Endothelial cell of umbilical vein (primary cell): ENCODE measurements at regions not wholly inside any gene's neighbourhood (a gene's known extent, or its start where the extent isn't known, plus 50 kb on each side); places are given as distances from the start of the nearest gene placed in this dataset.
A peak's percentile ranks its signal among the peaks of the same experiment; 100 is the strongest.

ENCODE experiments used
- BruUV-seq: library from RNA; stranded (reverse); fragments of 400-500 nt; replicated peaks from 2 replicates; lab custom pipeline; 2021; lab: Mats Ljungman, UMichigan
- CTCF ChIA-PET: fragments of 300-600, 350-600 bp; sonication (Branson Sonifier 250); formaldehyde crosslinking; loops from one replicate; lab custom pipeline; 2021; ENCODE audit warnings: antibody characterized with exemption, inconsistent platforms; lab: Charles Lee
- POLR2A ChIA-PET: fragments of 300-600, 350-600 bp; sonication (Branson Sonifier 250); formaldehyde crosslinking; loops from one replicate; lab custom pipeline; 2021; ENCODE audit warnings: antibody characterized with exemption, inconsistent platforms; lab: Charles Lee
- DNase-seq: peaks from one replicate; pipeline ENCODE4 v3.0.0-alpha.2; 2011; ENCODE audit warnings: low read depth, low spot score
- FAIRE-seq: peaks from 2 replicates; lab custom pipeline; 2011; peaks lifted over from hg19 to GRCh38; lab: Jason Lieb, UNC
- H2AFZ ChIP-seq: 2 replicates; pipeline ENCODE4 v1.6.0; 2012; ENCODE audit warnings: low read depth, low read length, control low read depth, inconsistent platforms
- H3K27ac ChIP-seq: 2 replicates; pipeline ENCODE4 v1.5.1; 2011; ENCODE audit warnings: low read depth, mild to moderate bottlenecking, control low read depth, low read length, moderate library complexity; ENCODE audit not compliant: insufficient read depth
- H3K27me3 ChIP-seq, 2 experiments: 2 replicates each; pipeline versions ENCODE4 v1.6.0 to v1.6.1; 2011; ENCODE audit warnings: low read length in 2 of 2, mixed read lengths in 1 of 2; ENCODE audit not compliant: control insufficient read depth in 2 of 2, insufficient read depth in 2 of 2
- H3K36me3 ChIP-seq, 2 experiments: 2 replicates in 1 of 2; 3 replicates in 1 of 2; pipeline ENCODE4 v1.5.1; 2011; ENCODE audit warnings: low read length in 2 of 2, mild to moderate bottlenecking in 1 of 2, moderate library complexity in 1 of 2; ENCODE audit not compliant: control insufficient read depth in 2 of 2, insufficient read depth in 2 of 2; ENCODE audit errors: extremely low read depth in 1 of 2
- H3K4me1 ChIP-seq: 3 replicates; pipeline ENCODE4 v1.5.1; 2011; ENCODE audit warnings: mild to moderate bottlenecking, low read length; ENCODE audit not compliant: control insufficient read depth, insufficient read depth; ENCODE audit errors: extremely low read depth
- H3K4me2 ChIP-seq: 2 replicates; pipeline ENCODE4 v1.6.1; 2011; ENCODE audit warnings: low read length, control low read depth, mixed read lengths; ENCODE audit not compliant: insufficient read depth
- H3K4me3 ChIP-seq, 3 experiments: fragments of 200-600 bp in 1 of 3; sonication (generic), shearing (Covaris generic) in 1 of 3; replicated peaks in 1 of 3; 2 replicates each; pipeline ENCODE4 v1.5.1; 2011 to 2016; ENCODE audit warnings: control low read depth in 3 of 3, low read length in 3 of 3, mild to moderate bottlenecking in 2 of 3, inconsistent platforms in 1 of 3, low read depth in 1 of 3, moderate library complexity in 1 of 3; ENCODE audit not compliant: insufficient read depth in 1 of 3
- H3K79me2 ChIP-seq: 2 replicates; pipeline ENCODE4 v1.6.0; 2012; ENCODE audit warnings: low read length, inconsistent platforms; ENCODE audit not compliant: control insufficient read depth, insufficient read depth
- H3K9ac ChIP-seq: replicated peaks from 2 replicates; pipeline ENCODE3; 2011; ENCODE audit warnings: low read length, control low read depth; ENCODE audit not compliant: insufficient read depth; ENCODE audit errors: extremely low read depth
- H3K9me1 ChIP-seq: replicated peaks from 3 replicates; pipeline ENCODE4 v1.6.0; 2011; ENCODE audit warnings: mild to moderate bottlenecking, low read length; ENCODE audit not compliant: control insufficient read depth, insufficient read depth; ENCODE audit errors: extremely low read depth
- H3K9me3 ChIP-seq: replicated peaks from 2 replicates; pipeline ENCODE4 v1.5.1; 2012; ENCODE audit warnings: low read length, inconsistent platforms; ENCODE audit not compliant: control insufficient read depth, insufficient read depth
- H4K20me1 ChIP-seq: replicated peaks from 2 replicates; pipeline ENCODE3; 2011; ENCODE audit warnings: mild to moderate bottlenecking, low read length; ENCODE audit not compliant: control insufficient read depth, insufficient read depth; ENCODE audit errors: extremely low read depth
- FOS ChIP-seq: IDR thresholded peaks from 2 replicates; pipeline ENCODE4 v1.6.1; 2011; ENCODE audit warnings: mild to moderate bottlenecking, low read length, moderate library complexity, borderline replicate concordance; ENCODE audit not compliant: insufficient read depth
- JUN ChIP-seq: IDR thresholded peaks from 2 replicates; pipeline ENCODE4 v1.6.1; 2011; ENCODE audit warnings: borderline replicate concordance, low read depth; ENCODE audit not compliant: insufficient read length, insufficient read depth
- MYC ChIP-seq: IDR thresholded peaks from one replicate; pipeline ENCODE4 v1.6.1; 2011; ENCODE audit warnings: mild to moderate bottlenecking, low read depth, low read length
- POLR2A ChIP-seq: IDR thresholded peaks from 2 replicates; pipeline ENCODE4 v1.6.1; 2012; ENCODE audit warnings: low read depth, mild to moderate bottlenecking, control low read depth, low read length
- dilution Hi-C: fragments of 300-500 bp; cut with MboI; formaldehyde crosslinking; loops from one replicate; pipeline ENCODE4 v1.15.0; 2019; ENCODE audit warnings: low sequenced_read_pairs; ENCODE audit not compliant: extremely low pct_ligation_motif_present
- intact Hi-C: fragments of 100-400 bp; cut with micrococcal nuclease; formaldehyde crosslinking; loops from one replicate; pipeline ENCODE4 v1.10.0; 2022
- TF ChIP-seq, protein P1 (sequence below): IDR thresholded peaks from 2 replicates; pipeline ENCODE4 v1.6.1; 2011; ENCODE audit not compliant: insufficient read depth, insufficient read length
- TF ChIP-seq, protein P2 (sequence below), 2 donors: IDR thresholded peaks; 1 replicate in 1 of 2; 2 replicates in 1 of 2; pipeline ENCODE4 v1.5.1; 2011; ENCODE audit warnings: low read length in 2 of 2, mild to moderate bottlenecking in 2 of 2, moderate library complexity in 2 of 2, control low read depth in 1 of 2, inconsistent platforms in 1 of 2, low read depth in 1 of 2; ENCODE audit not compliant: insufficient read depth in 1 of 2; ENCODE audit errors: extremely low read depth in 1 of 2

DNA sequence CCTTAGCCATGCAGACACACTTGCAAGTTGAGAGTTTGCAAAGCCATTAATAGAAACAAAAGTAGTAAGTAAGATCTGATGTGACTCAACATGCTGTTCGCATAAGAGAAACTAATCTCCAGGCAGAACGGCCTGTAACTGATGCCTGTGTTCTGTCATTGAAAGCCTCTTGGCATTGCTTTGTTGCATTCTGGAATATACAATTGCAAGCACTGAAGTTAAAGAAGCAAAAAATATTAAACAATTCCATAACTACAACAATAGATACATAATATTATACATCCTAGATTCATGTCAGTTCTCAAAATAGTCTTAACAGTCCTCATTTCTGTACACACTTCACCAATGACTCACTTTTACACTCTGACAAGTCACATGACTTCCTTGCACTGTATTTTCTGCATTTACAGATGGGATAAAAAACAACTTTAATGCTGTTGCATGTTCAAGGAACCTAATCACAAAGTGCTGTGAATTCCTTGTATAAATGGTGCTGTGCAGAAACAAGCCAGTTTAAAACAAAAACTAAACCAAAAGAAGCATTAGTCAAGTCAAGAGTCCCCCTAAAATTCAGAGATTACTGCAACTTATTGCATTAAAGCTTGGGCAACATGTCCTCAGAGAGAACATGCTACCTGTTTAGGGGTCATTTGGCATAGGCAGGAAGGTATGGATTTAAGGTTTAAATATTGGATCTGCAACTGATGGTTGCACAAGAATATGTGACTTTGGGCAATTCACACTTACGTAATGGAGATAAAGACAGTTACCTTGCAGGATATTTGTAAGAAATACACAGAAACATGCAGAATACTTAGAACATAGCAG, 79.5 kb upstream of the SERP2 start:
- Histone ChIP-seq H3K9ac (no peak overlapping the region), H3K27me3 (peaks cover 4 to 8% of the 10 kb centered on the region in 2 experiments), H3K79me2 (no peaks in the 10 kb centered on the region), H3K4me3 (no peak overlapping the region), H3K4me1 (peaks cover 10% of the 10 kb centered on the region), H4K20me1 (no peaks in the 10 kb centered on the region), H3K36me3 (no peaks in the 10 kb centered on the region), H2AFZ (peak overlapping the region; percentile 31), H3K9me1 (no peaks in the 10 kb centered on the region), H3K4me2 (peak overlapping the region; percentile 23), H3K27ac (no peak overlapping the region), H3K9me3 (no peaks in the 10 kb centered on the region)
- POLR2A ChIA-PET = no interaction called here
- no TSS peak for BruUV-seq
- dilution Hi-C loops = no loop called here
- DNase-seq (peak; percentile 75), FAIRE-seq (peak; percentile 90)
- peak; percentile 63 for TF ChIP-seq FOS
- TF ChIP-seq POLR2A = no peak
- TF ChIP-seq, protein P1, sequence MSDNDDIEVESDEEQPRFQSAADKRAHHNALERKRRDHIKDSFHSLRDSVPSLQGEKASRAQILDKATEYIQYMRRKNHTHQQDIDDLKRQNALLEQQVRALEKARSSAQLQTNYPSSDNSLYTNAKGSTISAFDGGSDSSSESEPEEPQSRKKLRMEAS = no peak
- TF ChIP-seq JUN = peak; percentile 58
- TF ChIP-seq, protein P2, sequence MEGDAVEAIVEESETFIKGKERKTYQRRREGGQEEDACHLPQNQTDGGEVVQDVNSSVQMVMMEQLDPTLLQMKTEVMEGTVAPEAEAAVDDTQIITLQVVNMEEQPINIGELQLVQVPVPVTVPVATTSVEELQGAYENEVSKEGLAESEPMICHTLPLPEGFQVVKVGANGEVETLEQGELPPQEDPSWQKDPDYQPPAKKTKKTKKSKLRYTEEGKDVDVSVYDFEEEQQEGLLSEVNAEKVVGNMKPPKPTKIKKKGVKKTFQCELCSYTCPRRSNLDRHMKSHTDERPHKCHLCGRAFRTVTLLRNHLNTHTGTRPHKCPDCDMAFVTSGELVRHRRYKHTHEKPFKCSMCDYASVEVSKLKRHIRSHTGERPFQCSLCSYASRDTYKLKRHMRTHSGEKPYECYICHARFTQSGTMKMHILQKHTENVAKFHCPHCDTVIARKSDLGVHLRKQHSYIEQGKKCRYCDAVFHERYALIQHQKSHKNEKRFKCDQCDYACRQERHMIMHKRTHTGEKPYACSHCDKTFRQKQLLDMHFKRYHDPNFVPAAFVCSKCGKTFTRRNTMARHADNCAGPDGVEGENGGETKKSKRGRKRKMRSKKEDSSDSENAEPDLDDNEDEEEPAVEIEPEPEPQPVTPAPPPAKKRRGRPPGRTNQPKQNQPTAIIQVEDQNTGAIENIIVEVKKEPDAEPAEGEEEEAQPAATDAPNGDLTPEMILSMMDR (IDR thresholded peaks at IDR 0.05; ENCODE audit: extremely low read depth in 1 of 2, insufficient read depth in 1 of 2, low read depth in 1 of 2, low read length in 2 of 2) = no peak
- no peak for TF ChIP-seq MYC
- intact Hi-C loops = loop anchor here (1.0 kb wide), 1 partner anchor 12 kb away; no protein-coding TSS in a partner anchor
- CTCF ChIA-PET = no interaction called here
